Stomach (tissue), 8 donors: ENCODE measurements at regions not wholly inside any gene's neighbourhood (a gene's known extent, or its start where the extent isn't known, plus 50 kb on each side); places are given as distances from the start of the nearest gene placed in this dataset.

Experiments
- DNase-seq, 2 donors: peaks; one replicate each; pipeline versions ENCODE4 v3.0.0 to v3.0.0-alpha.2; 2013 to 2019
- H3K27ac ChIP-seq, 5 donors: fragments of 200-600 bp in 4 of 5; sonication (generic) in 4 of 5; one replicate each; pipeline ENCODE4 v1.5.1; 2013 to 2019; ENCODE audit warnings: mild to moderate bottlenecking in 1 of 5, moderate library complexity in 1 of 5
- H3K27me3 ChIP-seq, 3 donors: fragments of 200-600 bp; sonication (generic); one replicate each; pipeline ENCODE4 v1.5.1; 2017 to 2019; ENCODE audit warnings: mixed run types in 1 of 3
- H3K36me3 ChIP-seq, 4 donors: fragments of 200-600 bp; sonication (generic); 1 replicate in 3 of 4; 2 replicates in 1 of 4; pipeline ENCODE4 v1.5.1; 2016 to 2019
- H3K4me1 ChIP-seq, 4 donors: fragments of 200-600 bp; sonication (generic); one replicate each; pipeline ENCODE4 v1.5.1; 2016 to 2019
- H3K4me3 ChIP-seq, 4 donors: fragments of 200-600 bp; sonication (generic) in 3 of 4; one replicate each; pipeline ENCODE4 v1.5.1; 2016 to 2019; ENCODE audit warnings: mild to moderate bottlenecking in 1 of 4
- H3K9me3 ChIP-seq, 4 donors: fragments of 200-600 bp; sonication (generic); one replicate each; pipeline ENCODE4 v1.5.1; 2016 to 2019
- CTCF ChIP-seq, 7 experiments: fragments of 450-650 bp in 4 of 7; fragments of 200-600 bp in 3 of 7; sonication (generic) in 3 of 7; IDR thresholded peaks; one replicate each; pipeline ENCODE4 v1.5.1; 2016 to 2019; ENCODE audit warnings: antibody characterized with exemption in 7 of 7, control low read depth in 2 of 7, mild to moderate bottlenecking in 1 of 7
- EP300 ChIP-seq: sonication (generic); formaldehyde crosslinking; IDR thresholded peaks from one replicate; pipeline ENCODE4 v1.6.1; 2017; ENCODE audit warnings: antibody characterized with exemption
- POLR2A ChIP-seq, 4 donors: fragments of 450-650 bp; IDR thresholded peaks; one replicate each; pipeline ENCODE4 v1.6.1; 2016; ENCODE audit warnings: antibody characterized with exemption in 4 of 4, control low read depth in 2 of 4, mild to moderate bottlenecking in 1 of 4, moderate library complexity in 1 of 4
- POLR2AphosphoS5 ChIP-seq, 3 donors: sonication (generic); formaldehyde crosslinking; IDR thresholded peaks; one replicate each; pipeline ENCODE4 v1.6.1; 2016; ENCODE audit warnings: antibody characterized with exemption in 3 of 3
- WGBS, 5 donors: extraction: QIAGEN DNeasy Blood & Tissue Kit in 3 of 5; methylation state at CpG; one replicate each; pipeline versions ENCODE4 v1.1.5 to v1.1.7; 2013 to 2018; 5-methylcytosine and 5-hydroxymethylcytosine counted together
- intact Hi-C: fragments of 100-400 bp; cut with DNase I; formaldehyde crosslinking; loops from one replicate; pipeline ENCODE4 v1.15.1; 2023; ENCODE audit warnings: low total_unique reads
- donor health status: healthy with polysubstance abuse.
- donor health status: Bipolar disorder and iron deficiency.
- donor health status: healthy.

GRCh38 chr1:232529747-232530146 is 100.2 kb downstream of the SIPA1L2 start:
- Histone ChIP-seq H3K27ac (no peak overlapping the region), H3K4me1 (no peaks in the 10 kb centered on the region), H3K36me3 (no peaks in the 10 kb centered on the region), H3K4me3 (no peak overlapping the region), H3K27me3 (no peaks in the 10 kb centered on the region), H3K9me3 (no peaks in the 10 kb centered on the region)
- intact Hi-C loops: no loop called here
- no peak for TF ChIP-seq EP300
- TF ChIP-seq POLR2A (IDR thresholded peaks at IDR 0.05): no peak
- TF ChIP-seq CTCF (IDR thresholded peaks at IDR 0.05): no peak
- TF ChIP-seq POLR2AphosphoS5 (IDR thresholded peaks at IDR 0.05): no peak
- DNase-seq: no peak
- 84 to 96% (median 90%) methylated on average over 2 of the region's 2 CpGs for WGBS, 5 donors

DNA sequence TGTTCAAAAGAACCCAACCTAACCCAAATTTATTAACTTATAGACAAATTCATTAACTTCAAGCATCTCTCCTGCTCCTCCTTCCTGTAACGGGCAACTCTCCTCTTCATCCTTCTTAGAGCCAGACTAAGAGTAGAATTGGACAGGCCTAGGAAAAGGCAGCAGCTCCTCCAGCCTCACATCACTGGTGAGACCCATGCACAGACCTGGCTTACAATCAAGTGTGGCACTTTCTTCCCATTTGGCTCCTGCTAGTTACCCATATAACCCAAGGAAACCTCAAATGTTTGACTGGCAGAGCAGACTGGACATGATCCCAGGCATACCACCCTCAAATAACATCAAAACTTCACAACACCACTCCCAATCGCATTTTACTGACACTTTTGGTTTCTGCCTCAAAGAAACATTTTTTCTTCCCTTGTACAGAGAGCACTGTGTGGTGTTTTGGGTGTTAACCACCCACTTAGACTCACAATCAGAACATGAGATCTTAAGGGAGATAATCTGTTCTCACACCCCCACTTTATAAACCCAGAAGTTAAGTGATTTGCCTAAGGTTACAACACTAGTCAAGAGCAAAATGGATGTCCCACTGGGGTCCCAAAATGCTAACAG is 101.4 kb downstream of the SIPA1L2 start:
- intact Hi-C loops: no loop called here
- H3K27me3 ChIP-seq: no peaks in the 10 kb centered on the region
- no peak for DNase-seq

DNA sequence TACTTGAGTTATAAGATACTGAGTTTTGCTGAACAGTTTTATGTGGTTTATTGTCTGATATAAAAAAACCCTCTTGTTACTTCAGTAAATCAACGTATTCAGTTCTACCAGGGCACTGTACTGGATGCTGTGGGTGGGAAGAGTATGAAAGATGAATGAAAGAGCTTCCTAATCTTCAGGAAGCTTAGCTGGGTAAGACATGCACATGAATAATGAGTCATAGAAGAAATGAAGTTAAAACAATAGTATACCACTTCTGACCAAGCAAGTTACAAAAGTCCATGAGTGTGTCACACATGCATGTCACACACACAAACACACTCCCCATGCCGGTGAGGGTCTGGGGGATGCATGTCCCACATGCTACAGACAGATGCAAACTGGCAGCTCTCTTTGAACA is 105.9 kb downstream of the SIPA1L2 start:
- Histone ChIP-seq H3K4me3 (no peak overlapping the region), H3K27ac (no peak overlapping the region), H3K9me3 (no peaks in the 10 kb centered on the region), H3K4me1 (no peaks in the 10 kb centered on the region), H3K36me3 (no peaks in the 10 kb centered on the region), H3K27me3 (no peaks in the 10 kb centered on the region)
- TF ChIP-seq EP300 (no peak), POLR2AphosphoS5 (IDR thresholded peaks at IDR 0.05) (no peak), CTCF (IDR thresholded peaks at IDR 0.05) (no peak), POLR2A (IDR thresholded peaks at IDR 0.05) (no peak)
- WGBS, 5 donors: 54 to 75% (median 66%) methylated on average over 2 of the region's 2 CpGs
- DNase-seq: no peak
- intact Hi-C loops: no loop called here

More for the DNA sequence above, 101.4 kb downstream of the SIPA1L2 start:
- no peak overlapping the region for H3K27ac ChIP-seq
- no peaks in the 10 kb centered on the region for H3K4me1 ChIP-seq
- TF ChIP-seq CTCF (IDR thresholded peaks at IDR 0.05) (no peak), POLR2A (IDR thresholded peaks at IDR 0.05) (no peak), POLR2AphosphoS5 (IDR thresholded peaks at IDR 0.05) (no peak), EP300 (no peak)
- H3K4me3 ChIP-seq: no peak overlapping the region
- no peaks in the 10 kb centered on the region for H3K36me3 ChIP-seq
- no peaks in the 10 kb centered on the region for H3K9me3 ChIP-seq
- WGBS, 5 donors: 75 to 93% (median 87%) methylated on average over 2 of the region's 2 CpGs

DNA sequence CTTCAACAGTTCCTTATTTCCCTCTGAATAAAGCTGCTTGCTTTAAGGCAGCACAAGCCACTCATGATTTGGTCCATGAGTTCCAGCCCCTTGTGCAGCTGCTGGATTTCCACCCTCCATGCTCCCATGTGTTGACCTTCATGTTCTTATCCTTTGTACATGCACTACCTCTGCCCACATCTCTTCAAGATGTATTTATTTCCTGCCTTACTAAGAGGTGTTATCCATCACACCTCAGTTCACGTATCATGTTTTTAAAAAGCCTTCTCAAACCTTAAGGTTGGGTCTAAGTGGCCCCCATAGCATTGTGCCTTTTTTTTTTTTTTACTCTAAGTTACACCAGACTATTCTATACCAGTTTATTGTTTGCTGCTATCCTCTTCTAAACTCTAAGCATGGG is 107.7 kb downstream of the SIPA1L2 start:
- Histone ChIP-seq H3K4me1 (no peaks in the 10 kb centered on the region), H3K27me3 (no peaks in the 10 kb centered on the region), H3K36me3 (no peaks in the 10 kb centered on the region), H3K4me3 (no peak overlapping the region), H3K27ac (no peak overlapping the region), H3K9me3 (no peaks in the 10 kb centered on the region)
- DNase-seq: no peak
- TF ChIP-seq CTCF (IDR thresholded peaks at IDR 0.05): no peak
- no peak for TF ChIP-seq POLR2AphosphoS5 (IDR thresholded peaks at IDR 0.05)
- no peak for TF ChIP-seq POLR2A (IDR thresholded peaks at IDR 0.05)
- WGBS, 5 donors: 79 to 92% (median 90%) methylated on average over 1 of the region's 1 CpG
- intact Hi-C loops: no loop called here
